Effector CD8-positive, alpha-beta T cell (primary cell): ENCODE measurements at regions not wholly inside any gene's neighbourhood (a gene's known extent, or its start where the extent isn't known, plus 50 kb on each side); places are given as distances from the start of the nearest gene placed in this dataset.

Experiments
- DNase-seq: peaks from one replicate; lab custom pipeline; 2025; lab: John Stamatoyannopoulos, UW

DNA sequence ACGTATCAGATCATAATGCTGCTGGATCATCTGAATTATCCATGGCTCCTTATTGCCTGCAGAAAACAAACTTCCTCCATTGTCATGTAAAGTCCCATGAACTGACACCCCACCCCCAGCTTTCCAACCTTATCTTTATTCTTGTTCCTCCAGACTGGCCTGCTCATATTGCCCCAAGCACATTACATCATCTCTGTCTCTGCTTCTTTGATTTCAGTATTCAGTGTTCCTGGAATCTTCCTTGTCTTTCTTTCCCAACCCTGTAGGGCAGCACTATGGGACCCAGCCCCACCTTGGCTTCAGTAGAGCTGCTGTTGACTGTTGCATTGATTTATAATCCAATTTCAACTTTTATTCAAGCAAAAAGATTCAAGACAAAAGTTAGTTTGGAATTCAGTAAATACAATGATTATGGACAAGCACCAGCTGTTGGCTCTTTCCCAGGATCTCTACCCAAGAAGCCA is 187.5 kb upstream of the ECI2 start:
- DNase-seq, result no peak

DNA sequence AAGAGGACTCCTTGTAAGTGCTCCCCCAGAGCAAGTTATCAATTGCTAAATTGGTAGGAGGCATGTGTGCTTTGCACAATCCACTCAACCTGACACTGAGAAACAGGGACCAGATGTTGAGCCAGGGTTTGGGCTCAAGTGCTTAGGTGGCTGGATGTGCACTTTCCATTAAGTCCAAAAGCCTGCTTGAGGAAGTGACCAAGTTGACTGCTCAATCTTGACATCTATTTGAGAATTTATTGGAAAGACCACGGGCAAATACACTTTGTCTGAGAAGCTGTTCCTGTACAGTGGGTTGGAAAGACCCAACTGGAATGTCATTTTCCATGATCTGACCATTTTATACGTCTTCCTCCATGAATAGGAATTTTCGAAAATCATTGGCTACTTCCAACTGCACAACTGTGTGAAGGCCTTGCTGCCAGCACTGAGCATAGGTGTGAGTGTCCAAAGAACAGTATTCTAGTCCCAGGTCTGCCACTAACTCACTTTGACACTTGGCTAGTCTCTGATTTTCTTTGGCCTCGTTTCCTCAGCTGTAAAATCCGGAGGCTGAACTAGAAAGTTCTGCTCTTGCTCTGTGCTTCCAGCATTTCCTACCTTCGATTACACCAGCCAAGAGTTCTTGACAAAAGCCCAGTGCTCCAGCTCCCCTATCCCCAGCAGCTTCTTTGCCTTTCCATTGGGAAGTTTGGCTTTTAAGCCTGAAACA is 186.9 kb upstream of the ECI2 start:
- no peak for DNase-seq

DNA sequence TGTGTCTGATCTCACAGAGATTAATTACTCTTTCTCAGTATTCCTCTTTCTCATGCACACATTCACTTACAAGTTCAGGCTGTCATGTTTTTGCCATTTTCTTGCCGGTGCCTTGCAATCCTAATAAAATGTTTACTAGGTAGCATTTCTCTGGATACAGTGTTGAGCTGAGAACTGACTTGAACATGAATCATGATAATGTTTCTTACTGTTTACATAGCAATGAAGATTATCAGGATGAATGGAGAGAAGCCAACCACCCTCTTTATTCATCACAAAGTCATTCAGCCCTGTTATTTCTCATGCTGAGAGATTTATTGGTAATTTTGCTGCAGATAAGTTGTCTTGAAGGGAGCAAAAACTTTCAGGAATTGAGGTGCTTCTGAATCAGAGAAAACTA is 185.5 kb upstream of the ECI2 start:
- DNase-seq, result no peak

DNA sequence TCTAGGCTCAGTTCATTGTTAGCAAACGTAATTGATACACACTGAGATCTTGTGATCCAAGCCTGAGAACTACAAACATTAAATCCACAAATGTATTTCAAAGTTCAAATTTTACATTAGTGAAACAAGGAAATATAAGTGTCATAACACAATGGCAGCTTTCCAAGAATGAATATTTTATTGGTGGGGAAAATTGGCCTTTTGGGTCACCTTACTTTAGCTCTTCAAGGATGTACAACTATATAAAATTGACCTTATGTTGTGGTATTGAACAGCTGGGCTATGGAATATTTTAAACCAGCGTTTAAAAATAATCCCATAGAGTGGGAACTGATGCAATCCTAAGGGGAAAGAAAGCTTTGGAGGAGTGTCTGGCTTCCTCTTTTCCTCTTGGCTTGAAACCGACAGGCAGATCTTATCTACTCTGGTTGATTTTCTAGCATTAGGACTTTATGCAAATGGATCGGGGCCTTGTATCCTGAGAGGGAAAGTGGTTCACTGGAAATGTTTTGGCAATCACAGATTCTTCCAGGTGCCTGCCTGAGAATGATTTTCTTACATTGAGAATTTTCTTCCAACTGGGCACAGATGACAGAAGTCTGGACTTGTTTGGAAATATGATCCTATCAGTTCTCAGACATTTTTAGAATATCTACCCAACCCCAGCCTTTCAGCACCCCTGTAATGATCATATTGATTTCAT is 184.8 kb upstream of the ECI2 start:
- DNase-seq, result no peak

DNA sequence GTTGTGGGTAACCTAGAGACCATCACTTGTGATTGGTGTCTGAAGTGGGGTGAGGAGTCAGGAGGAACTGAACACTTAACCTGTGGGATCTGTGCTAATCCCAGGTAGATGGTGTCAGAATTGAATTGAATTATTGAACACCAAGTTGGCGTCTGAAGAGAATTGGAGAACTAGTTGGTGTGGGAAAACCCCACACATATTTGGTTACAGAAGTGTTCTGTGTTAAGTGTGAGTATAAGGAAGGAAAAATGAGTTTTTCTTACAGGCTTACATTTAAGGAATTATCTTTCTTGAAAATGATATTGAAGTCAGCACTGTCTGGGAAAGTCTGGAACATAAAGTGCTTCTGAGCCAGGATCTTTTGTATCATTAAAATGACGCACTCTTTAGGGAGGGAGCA is 182.9 kb upstream of the ECI2 start:
- DNase-seq, result no peak

DNA sequence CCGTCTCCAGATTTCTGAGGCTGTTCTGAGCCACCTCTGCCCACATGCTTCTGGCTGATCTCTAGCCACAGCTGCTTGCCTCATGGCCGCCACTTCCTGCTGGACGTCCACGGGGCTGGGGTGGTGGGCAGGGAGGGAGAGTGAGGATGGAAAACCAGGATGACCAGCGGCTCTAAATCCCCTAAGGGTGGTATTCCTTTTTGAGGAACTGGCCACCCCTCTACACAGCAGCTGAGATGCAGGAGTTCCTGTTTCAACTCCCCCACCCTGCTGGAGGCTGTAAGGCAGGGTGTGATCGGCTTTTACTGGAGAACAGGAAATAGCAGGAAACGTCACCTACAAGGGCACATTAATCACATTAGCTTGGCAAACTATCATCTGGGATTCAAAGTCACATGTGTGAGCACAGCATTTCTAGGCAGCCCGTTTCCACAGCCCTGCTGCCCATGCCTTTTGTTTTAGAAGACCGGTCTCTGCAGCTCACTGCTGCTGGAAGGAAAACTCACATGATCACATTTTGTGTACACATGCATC is 181.6 kb upstream of the ECI2 start:
- no peak for DNase-seq

DNA sequence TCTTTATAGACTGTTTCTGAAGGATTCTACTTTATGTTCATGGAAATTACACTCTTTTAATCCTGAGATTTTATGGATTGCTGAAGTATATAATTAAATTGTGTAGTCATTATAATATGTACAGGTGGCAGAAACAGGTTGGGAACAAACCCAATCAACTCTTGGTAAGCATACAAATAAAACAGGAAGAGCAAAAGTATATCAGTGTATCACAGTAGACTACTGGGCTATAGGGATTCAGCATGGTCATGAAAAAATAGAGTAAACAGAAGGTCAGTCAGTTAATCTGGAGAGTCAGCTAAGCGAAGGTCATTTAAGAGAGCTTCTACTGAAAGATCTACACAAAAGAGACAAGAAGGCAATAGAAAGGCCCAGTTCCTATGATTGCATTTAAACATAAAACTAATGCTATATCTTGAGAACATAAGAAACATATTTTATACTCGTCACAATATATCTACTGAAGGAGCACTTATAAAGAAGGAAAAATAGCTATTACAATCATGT is 178.9 kb upstream of the ECI2 start:
- DNase-seq, result no peak

DNA sequence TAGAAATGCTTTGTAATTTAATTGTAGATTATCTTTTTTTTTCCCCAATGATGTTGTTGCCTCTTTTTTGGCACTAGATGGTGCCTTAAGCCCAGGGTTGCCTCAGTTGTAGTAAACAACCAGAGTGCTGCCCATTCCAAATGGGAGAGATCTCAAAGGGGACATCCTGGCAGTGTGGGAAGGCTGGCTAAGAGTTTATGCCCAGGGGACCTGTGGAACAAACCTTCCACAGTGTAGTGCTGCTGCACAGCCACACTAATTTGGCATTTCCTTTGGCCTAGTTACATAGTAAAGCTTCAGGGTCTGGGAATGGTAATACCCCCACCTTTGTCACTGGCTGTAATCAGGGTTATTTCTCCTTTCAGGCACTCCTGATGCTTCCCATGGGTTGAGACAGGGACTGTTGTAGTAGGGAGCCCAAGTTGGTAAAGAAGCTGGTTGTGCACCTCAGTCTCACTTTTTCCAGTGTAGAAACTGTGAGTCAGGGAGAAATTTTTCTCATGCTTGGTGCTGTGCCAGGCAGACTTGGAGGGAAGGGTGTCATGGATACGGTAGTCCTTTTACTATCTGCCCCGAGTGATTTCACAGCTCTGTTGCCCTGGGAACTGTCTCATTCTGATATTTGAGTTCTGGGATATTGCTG is 177.8 kb upstream of the ECI2 start:
- DNase-seq, result no peak

DNA sequence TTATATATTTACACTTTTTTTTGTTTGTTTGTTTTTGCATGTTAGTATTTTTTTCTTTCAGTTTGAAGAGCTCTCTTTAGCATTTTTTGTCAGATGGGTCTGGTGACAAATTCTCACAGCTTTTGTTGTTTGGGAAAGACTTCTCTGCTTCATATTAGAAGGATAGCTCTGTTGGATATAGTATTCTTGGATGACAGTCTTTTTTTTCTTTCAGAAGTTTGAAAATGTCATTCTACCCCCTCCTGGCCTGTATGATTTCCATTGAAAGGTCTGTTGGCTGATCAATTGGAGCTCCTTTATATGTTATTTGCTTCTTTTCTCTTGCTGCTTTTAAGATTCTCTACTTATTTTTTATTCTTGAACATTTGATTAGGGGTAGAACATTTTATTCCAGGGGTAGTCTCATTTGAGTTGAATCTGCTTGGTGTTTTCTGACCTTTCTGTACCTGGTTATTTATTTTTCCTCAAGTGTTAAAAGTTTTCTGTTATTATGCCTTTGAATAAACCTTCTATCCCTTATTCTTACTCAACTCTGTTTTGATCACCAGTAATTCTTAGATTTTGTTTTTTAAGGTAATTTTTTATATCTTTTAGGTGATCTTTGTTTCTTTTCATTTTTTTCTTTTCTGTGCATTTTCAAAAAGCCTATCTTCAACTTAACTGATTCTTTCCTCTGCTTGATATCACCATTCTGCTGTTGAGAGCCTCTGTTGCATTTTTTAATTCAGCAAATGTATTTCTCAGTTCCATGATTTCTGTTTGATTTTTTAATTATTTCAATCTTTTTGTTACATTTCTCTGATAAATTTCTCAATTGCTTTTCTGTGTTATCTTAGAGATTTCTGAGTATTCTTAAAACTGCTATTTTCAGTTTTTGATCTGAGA is 176.8 kb upstream of the ECI2 start:
- DNase-seq, result no peak

DNA sequence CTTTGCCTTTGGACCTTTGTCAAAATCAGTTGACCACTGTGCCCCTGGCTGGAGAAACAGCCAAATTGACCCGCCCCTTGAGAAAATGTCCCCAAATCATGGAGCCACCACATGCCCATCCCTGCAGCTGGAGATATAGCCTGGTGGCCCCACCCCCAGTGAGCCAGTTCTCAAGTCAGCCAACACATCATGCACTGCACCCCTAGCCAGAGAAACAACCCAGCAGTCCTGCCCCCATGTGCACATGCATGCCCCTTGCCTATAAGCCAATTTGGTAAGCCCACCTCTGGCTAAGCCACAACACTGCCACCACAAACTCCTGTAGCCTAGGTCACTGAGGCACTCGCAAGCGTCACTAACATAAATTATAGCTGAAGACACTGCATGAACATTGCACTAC is 174.2 kb upstream of the ECI2 start:
- DNase-seq, result no peak

DNA sequence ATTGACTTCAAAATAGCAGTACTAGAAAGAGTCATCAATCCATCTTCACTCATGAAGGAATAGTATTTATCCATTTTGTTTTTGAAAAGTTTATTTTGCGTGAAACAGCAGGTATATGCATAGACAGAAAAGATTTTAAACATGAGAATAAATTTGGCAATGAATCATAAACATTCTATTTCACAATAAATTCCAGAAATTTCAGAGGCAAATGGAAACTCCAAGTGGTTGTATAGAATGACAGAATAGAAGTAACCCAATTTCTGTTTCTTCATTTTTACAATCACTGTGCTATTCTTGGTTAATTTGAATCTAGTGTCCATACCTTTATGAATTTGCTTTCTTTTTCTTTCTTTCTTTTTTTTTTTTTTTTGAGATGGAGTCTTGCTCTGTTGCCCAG is 173.0 kb upstream of the ECI2 start:
- DNase-seq, result no peak

DNA sequence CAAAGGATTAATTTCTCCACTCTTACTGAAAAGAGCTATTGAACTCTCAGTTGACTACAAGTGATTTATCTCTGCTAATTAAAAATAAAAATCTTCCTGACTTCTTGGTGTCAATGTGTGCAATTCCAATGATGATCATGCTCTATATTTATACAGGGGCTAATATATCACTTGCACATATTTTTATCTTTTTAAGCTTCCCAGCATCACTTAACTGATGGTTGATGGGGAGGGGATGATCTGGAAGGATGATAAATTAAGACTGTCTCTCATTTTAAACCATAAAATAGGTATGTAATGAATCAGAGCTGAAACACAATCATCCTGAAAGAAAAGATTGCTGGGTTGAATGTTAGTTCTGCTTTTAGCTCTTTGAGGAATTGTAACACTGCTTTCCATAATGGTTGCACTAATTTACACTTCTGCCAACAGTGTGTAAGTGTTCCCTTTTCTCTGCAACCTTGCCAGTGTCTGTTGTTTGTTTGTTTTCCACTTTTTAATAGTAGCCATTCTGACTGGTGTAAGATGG is 169.6 kb upstream of the ECI2 start:
- DNase-seq, result no peak

DNA sequence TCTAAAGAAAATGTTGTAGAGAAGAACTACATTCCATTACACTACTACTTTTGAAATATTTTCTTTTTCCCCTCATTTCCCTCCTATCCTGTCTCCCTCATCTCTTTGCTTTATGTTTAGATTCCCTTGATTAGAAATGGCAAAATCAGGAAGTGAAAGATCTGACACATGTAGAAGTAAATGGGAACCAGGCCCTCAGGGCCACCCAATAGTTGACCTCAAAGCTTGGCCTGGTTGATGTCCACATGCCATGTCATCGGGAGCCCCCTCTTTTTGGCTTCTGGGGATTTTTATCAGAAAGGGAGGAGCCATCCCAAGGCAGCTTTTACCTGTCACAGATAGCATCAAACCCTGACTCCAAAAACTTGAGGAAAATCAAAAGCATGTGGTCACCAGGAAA is 168.3 kb upstream of the ECI2 start:
- no peak for DNase-seq

DNA sequence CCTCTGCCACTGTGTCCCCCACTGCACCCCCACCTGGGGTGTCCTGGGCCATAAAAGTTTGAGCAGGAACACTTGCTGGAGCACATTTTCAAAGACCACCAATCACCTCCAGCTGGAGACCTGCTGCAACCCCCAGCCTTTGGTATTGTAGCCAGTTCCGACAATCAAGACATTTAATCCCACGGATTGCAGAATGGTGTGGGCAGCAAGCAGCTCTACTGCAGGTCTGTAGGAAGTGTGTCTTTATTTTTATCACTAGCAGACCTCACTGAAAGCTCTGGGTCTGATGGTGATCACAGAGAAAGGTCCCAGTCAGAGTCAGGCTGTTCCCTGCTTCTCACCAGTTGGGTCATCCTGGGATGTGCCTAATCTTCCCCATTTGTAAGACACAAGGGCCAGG is 167.1 kb upstream of the ECI2 start:
- DNase-seq, result no peak

DNA sequence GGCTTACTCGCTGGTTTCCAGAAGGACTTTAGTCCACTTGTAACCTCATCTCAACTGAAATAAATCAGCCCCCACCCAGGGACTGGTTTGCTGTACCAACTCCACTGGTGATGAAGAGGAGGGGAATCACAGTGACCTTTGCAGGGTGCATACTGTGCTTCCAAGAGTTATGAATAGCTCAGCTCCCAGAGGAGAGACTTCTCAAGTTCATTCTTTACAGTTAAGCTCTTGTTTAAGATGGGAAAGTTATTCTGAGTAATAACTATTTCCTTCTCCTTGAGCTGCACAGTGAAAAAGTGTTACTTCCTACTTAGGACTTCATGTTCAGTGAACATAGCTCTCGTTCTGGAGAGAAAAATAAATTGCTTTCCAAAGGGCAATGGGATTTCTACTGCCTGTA is 166.5 kb upstream of the ECI2 start:
- DNase-seq, result no peak

DNA sequence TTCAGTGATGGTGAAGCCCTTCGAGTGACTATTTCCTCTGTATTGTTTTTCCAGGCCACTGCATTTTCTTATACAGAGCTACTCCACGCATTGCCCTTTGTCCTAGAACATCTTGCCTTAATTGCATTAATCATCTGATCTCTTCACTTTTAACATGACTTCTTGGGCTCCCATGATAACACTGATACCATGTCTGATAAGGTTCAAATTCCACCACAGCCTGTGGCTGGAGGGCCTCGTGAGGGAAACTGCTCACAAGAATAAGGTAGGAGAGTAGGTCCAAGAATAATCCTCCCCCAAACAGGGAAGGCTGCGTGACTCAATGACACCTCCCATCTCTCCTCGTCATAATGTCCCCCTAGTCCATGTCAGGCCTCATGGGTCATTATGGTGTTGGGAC is 165.5 kb upstream of the ECI2 start:
- no peak for DNase-seq

DNA sequence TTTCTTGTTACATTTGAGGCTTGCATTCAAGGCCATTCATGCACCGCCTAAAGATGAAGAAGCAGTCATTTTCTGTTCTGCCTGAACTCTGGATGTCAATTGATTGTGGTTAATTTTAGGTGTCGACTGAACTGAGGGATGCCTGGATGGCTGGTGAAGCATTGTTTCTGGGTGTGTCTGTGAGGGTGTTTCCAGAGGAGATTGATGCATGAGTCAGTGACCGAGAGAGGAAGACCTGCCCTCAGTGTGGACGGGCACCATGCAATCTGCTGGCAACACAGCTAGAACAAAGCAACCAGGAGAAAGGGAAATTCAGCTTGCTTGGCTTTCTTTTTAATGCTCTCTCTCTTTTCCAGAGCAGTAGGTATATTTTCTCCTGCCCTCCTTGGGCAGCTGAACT is 164.1 kb upstream of the ECI2 start:
- DNase-seq, result no peak

DNA sequence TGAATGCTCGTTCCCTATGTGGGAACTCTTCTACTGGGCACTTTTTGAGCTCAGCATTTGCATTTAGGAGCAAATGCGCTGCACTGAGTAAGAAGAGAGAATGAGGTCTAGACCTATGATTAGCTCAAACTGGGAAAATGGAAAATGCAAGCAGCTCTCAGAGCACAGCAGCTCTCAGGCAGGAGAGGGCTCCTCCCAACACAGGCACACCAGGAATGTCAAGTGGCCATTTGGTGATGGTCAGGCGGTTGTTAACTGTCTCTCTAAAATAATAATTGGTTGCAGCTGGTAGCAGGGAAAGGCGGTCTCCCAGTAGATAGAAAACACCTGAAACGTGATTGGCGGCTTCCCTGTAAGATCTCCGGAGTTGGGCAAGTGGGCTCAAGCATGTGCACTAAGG is 162.0 kb upstream of the ECI2 start:
- DNase-seq, result no peak

DNA sequence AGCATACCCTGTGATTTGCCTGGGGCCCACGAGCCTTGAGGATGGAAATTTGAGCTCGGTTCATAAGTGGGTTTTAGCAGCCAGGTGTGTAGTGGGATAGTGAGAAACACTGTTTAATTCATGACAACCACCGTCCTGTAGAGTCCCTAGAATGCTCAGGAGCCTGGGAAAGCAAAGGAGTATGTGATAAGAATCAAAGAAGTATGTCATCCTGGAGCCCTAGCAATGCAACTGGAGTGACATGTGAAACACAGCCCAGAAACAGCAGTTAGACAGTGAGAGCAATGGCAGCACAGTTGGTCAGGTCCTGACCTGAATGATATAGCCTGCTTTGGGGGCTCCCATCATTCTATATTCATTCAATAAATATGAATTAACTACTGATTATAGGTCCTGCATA is 161.2 kb upstream of the ECI2 start:
- no peak for DNase-seq

DNA sequence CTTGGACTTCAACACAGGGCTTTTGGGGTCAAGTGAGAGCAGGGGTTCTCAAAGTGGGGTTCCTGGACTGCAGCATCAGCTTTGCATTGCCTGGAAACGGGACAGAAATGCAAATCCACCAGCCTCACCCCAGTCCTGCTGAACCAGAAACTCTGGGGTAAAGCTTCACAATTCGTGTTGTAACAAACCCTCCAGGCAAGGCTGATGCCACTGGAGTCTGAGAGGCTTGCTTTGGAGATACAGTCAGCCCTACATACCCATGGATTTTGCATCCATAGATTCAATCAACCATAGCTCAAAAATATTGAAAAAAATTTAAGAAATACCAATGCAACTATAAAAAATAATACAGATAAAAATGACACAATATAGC is 160.4 kb upstream of the ECI2 start:
- no peak for DNase-seq

DNA sequence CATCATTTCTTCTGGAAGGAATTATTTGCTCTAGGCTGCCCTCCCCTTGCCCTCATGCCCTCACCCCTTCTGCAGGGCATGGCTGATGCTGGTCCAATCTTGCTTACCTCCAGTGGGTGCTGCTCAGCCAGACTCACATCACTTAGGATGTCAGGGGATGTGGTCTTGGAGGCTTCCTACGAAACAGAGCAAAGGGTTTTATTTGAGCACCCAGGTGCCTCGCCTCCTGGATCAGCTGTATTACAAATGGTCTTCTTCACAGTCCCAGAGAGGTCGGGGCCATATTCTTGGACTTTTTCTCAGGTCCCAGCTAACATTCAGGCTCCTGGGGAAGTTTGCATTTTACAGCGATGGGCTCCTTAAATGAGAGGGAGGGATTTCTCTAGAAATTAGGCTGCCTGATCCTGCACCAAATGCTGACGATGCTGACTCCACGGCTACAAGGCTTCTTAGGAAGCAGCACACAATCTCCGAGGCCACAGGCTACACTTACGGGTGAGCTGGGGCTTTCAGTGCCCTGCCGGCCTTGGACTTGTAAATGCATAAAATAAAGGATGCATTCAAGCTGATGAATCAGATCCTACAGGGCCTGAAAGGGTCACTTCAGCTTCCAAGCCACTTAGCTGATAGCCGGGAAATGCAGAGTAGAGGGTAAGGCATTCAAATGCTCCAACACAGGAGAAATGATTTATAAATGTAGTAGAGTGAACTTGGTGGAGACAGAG is 159.8 kb upstream of the ECI2 start:
- DNase-seq, result no peak
